HG03469 (cell line): ENCODE measurements at regions not wholly inside any gene's neighbourhood (a gene's known extent, or its start where the extent isn't known, plus 50 kb on each side); places are given as distances from the start of the nearest gene placed in this dataset.

Experiments used
- ATAC-seq: cut with Tn5 transposase; IDR thresholded peaks from one replicate; pipeline ENCODE4 v1.9.1; 2021; ENCODE audit warnings: mild to moderate bottlenecking, moderate library complexity, moderate number of reproducible peaks; ENCODE audit not compliant: unreplicated experiment

- ATAC-seq: no peak
Observed at GRCh38 chr3:182605882-182606611, 187.3 kb upstream of the ATP11B start.

DNA sequence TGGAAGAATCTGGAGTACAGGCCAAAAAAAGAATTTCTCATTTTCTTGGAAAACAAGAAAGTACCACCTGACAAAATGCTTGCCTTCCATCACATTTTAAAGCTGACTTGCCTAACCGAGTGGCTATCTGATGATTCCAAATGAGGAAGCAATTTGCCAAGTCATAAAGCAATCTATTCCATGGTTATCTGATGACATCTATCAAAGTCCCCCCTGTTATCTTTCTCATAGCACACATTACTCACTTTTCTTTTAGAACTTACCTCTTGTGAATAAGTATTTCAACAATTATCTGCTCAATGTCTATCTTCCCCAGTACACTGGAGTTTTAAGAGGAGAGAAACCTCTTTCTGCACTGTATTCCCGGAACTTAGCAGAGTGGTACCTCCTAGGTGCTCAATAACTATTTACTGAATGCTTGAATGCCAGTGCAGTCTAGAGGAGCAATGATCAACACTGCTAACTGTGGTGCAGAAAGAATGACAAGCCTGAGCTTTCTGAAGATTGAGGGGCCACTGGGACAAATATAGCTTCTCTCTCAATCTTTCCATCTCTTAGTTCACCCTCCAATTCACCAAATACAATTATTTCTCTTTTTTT is 186.3 kb upstream of the ATP11B start:
- no peak for ATAC-seq

DNA sequence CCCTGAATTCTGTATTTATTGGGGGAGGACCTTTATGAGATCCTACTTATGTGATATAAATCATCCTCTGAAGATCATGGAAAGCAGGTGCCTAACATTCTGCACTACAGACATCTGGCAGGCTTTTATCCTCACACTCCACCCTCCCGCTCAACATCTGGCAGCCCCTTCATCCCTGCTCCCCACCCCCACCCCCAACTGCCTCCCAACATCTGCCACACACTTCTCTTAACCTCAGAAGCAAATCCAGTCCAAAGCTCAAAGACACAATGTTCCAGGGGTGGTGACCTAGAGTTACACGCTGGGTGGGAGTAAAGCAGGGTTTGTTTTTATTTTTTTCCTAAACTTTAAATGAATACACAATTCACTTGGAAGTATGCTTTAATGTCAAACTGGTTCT is 184.5 kb upstream of the ATP11B start:
- ATAC-seq: no peak

DNA sequence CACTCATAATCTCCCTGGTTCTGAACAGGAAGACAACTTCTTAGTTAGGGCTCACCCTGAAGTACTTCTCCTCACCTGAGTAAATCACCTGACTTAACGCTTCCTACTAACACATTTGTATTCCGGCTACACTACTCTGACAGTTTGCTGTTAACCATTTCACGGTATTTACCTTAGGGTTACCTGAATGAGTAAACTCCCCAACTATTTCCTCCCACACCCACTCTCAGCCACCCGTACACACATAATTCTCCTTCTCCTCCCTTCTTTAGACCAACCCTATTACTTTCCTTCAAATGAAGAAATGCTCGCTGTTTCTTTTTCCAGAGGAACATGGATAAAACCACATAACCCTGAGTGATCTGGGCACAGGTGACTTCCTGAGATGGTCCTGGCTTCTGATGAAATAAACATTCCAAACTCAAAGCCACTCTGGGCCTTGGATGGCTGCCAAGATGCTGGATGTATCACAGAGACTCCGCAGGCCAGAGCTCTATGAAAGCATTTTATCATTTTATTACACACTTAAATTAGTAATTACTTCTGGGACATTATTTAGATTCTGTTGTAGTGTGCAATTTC is 183.6 kb upstream of the ATP11B start:
- ATAC-seq: no peak

- ATAC-seq: no peak
Observed at GRCh38 chr3:182612332-182612731, 181.0 kb upstream of the ATP11B start.

DNA sequence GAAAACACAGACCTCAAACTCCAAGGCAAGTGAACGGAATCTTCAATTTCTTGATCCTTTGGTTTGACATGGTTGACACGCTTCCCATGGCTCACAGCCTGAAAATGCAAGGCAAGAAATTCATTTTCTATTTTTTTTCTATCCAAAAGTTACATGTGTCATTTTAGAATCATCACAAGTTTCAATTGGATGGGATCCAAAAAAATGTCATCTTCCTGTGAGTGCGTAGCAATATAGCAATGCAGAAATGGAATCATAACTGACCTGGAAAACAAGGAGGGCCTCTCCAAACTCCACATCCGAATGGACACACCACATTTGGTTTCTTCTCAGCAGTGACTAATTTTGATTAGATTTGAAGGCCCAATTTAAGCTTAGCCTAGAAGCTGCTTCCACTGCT is 175.8 kb upstream of the ATP11B start:
- no peak for ATAC-seq

GRCh38 chr3:182618085-182618732 is 175.1 kb upstream of the ATP11B start:
- no peak for ATAC-seq

DNA sequence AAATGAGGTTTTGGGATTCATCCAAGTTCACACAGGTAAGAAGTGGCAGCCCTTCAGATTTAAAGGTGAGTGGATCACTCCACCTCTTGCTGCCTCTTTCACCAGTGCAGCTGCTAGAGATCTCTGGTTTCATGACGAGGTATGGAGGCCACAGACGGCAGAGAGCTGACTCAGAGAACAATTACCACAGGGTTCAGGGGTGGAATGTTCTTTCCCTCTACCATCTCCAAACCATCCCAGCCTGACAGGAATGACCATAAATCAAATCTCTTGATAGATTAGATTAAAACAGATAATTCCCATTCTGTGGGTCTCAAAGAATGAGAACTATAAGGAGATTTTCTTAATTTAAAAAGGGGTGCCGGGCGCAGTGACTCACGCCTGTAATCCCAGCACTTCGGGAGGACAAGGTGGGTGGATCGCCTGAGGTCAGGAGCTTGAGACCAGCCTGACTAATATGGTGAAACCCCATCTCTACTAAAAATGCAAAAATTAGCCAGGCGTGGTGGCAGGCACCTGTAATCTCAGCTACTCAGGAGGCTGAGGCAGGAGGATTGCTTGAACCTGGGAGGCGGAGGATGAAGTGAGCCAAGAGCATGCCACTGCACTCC is 174.2 kb upstream of the ATP11B start:
- no peak for ATAC-seq

DNA sequence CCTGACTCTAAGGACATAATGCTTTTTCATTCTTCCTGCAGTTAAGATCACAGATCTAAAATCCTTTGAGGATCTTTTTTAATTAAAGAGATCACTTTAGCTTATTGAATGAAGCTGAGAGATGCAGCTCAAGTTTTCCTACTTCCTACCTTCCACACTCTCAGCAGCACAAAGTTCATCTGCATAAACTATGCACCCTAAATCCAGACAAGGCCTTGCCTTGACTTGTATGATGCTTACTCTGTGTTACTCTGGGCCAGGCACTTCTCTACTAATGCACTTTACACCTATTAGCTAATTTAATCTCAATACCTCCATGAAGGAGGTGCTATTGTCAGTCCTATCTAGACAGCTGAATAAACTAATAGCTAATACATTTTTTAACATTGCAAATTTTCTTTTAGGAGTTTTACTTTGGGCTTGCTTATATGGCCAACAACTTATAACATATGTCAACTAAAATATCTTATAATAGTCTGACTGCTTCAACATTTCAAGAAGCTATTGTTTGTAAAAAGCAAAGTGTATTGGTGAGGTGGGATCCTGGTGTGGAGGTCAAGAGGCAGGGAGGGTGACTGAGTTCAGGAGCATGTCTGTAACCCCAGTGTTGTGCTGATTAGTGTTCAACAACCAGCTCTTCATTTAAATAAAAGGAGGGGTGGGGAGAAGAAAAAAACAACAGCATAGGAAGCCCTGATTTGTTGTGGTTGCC is 172.4 kb upstream of the ATP11B start:
- ATAC-seq: no peak

GRCh38 chr3:182621435-182622240 is 171.7 kb upstream of the ATP11B start:
- ATAC-seq: no peak

DNA sequence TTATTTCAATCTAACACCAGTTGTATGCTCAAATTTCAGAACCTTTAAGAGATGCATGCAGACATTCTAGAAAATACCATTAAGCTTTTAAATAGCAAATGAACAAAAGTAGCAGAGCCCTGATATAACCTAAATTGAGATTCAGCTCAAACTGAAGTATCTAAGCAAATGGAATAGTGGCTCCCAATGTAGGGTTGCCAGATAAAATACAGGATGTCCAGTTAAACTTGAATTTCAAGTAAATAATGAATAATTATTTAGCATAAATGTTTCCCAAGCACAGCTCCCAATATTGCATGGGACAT is 171.1 kb upstream of the ATP11B start:
- no peak for ATAC-seq

GRCh38 chr3:182626484-182627467 is 166.5 kb upstream of the ATP11B start:
- no peak for ATAC-seq

DNA sequence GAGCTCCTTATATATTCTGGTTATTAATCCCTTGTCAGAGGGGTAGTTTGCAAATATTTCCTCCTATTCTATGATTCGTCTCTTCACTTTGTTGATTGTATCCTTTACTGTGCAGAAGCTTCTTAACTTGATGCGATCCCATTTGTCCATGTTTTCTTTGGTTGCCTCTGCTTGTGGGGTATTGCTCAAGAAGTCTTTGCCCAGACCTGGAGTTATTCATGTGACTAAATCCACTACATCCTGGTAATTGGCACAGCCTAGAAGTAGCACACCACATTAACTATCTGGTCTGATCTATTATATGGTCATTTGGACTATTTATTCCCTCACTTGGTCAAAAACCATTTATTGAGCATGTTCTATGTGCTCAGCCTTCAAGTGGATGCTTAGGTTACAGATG is 164.8 kb upstream of the ATP11B start:
- ATAC-seq: no peak

- no peak for ATAC-seq
Observed at GRCh38 chr3:182629521-182629920, 163.8 kb upstream of the ATP11B start.

GRCh38 chr3:182631183-182632076 is 161.9 kb upstream of the ATP11B start:
- ATAC-seq: no peak

DNA sequence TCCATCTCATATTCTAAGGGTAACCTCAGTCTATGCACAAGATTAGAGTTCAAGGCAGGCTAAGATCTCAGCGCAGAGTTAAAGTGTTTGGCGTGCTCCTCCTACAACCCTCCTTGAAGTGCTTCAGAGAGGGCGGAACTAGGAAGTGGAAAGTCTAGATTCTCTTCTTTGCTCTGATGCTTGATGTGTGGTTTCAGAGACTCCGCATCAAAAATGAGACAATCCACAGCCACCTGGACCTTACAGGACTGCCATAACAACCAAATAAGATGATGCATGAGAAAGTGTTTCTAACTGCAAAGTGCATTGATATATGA is 161.3 kb upstream of the ATP11B start:
- ATAC-seq: no peak

DNA sequence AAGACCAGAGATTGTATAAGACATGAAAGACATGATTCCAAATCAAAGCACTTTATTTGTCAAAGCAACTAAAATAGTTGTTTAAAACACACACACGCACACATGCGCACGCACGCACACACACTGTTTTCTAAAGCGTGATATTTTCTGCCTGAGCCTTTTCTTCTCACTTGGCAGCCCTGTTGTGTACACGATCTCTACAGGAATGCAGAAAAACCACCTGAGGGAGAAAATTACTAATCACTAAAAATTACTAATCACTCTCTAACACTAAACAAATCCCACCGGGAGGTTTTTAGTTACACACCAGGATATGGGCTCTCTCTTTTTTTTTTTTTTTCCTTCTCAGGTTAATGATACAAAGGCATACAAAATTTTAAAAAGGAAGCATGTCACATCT is 160.1 kb upstream of the ATP11B start:
- ATAC-seq: no peak

DNA sequence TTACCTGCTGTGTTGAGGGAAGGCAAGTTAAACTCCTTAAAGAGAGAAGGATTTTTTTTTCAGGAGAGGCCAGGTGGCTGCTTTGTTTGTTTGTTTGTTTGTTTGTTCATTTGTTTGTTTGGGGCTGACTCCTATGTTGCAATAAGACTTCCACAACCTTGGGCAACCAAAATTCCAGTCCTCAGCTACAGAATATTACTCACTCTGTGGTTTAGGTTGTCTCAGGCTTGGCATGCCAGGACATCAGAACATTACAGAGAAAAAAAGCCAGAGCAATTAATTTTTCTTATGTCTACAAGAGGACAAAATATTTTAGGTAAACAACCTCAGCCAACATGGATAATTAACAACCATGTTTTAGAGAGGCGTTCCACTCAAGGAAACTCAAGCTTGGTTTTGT is 156.7 kb upstream of the ATP11B start:
- no peak for ATAC-seq
